Mucosa of descending colon (tissue), 3 donors: ENCODE measurements at regions not wholly inside any gene's neighbourhood (a gene's known extent, or its start where the extent isn't known, plus 50 kb on each side); places are given as distances from the start of the nearest gene placed in this dataset.
"Not testable (repeated sequence)": the region's sequence is repeated elsewhere in the genome, so short reads cannot be mapped to it uniquely, and the experiment has no call there.

Experiments used
- ATAC-seq: fragments of 200-7000 bp; cut with Tn5 transposase; one replicate; pipeline ENCODE4 v1.9.1; 2020; ENCODE audit warnings: mild to moderate bottlenecking, moderate library complexity
- DNase-seq, 3 donors: peaks; one replicate each; pipeline ENCODE4 v3.0.0-alpha.2; 2020
- H3K36me3 ChIP-seq: fragments of 200-600 bp; one replicate; pipeline ENCODE4 v1.8.0; 2021; ENCODE audit warnings: low read depth, mild to moderate bottlenecking
- H3K4me1 ChIP-seq: fragments of 200-600 bp; one replicate; pipeline ENCODE4 v1.8.0; 2021; ENCODE audit warnings: low read depth, mild to moderate bottlenecking
- H3K4me3 ChIP-seq: fragments of 200-600 bp; one replicate; pipeline ENCODE4 v1.8.0; 2021; ENCODE audit warnings: mild to moderate bottlenecking
- H3K9me3 ChIP-seq: fragments of 200-600 bp; one replicate; pipeline ENCODE4 v1.8.0; 2021; ENCODE audit warnings: mild to moderate bottlenecking
- CTCF ChIP-seq: fragments of 200-600 bp; IDR thresholded peaks from one replicate; pipeline ENCODE4 v1.8.0; 2022; ENCODE audit warnings: antibody characterized with exemption, mild to moderate bottlenecking
- intact Hi-C, 2 donors: fragments of 100-400 bp; cut with DNase I in 1 of 2; cut with micrococcal nuclease in 1 of 2; formaldehyde crosslinking; loops; one replicate each; pipeline versions ENCODE4 v1.11.0 to v1.11.1; 2022; cut with DNase I, micrococcal nuclease
- donor health status: DM: no; HTN: no; CAD: no; lungs with moderate emphysema.
- donor health status: DM: no; HTN: no; CAD: no.
- donor health status: DM: no; HTN: yes; CAD: no.

GRCh38 chr5:101306391-101307137, 403.5 kb upstream of the ST8SIA4 start:
- intact Hi-C loops = no loop called here
- ATAC-seq = peak; percentile 60

GRCh38 chr5:101296477-101296876, 393.4 kb upstream of the ST8SIA4 start:
- no peaks in the 10 kb centered on the region for H3K4me1 ChIP-seq
- ATAC-seq (no peak), DNase-seq (no peak)
- intact Hi-C loops = no loop called here
- H3K4me3 ChIP-seq = no peak overlapping the region
- H3K36me3 ChIP-seq = no peaks in the 10 kb centered on the region
- no peak for TF ChIP-seq CTCF
- H3K9me3 ChIP-seq = no peaks in the 10 kb centered on the region

More at GRCh38 chr5:101306391-101307137, 403.5 kb upstream of the ST8SIA4 start:
- Histone ChIP-seq H3K4me3 (no peak overlapping the region), H3K4me1 (no peaks in the 10 kb centered on the region), H3K36me3 (no peaks in the 10 kb centered on the region), H3K9me3 (no peaks in the 10 kb centered on the region)
- TF ChIP-seq CTCF = no peak
- DNase-seq = no peak

GRCh38 chr5:101292199-101292598, 389.1 kb upstream of the ST8SIA4 start:
- Histone ChIP-seq H3K9me3 (no peaks in the 10 kb centered on the region), H3K36me3 (no peaks in the 10 kb centered on the region), H3K4me1 (no peaks in the 10 kb centered on the region), H3K4me3 (no peak overlapping the region)
- DNase-seq = no peak
- no peak for ATAC-seq
- TF ChIP-seq CTCF = no peak
- intact Hi-C loops = no loop called here

DNA sequence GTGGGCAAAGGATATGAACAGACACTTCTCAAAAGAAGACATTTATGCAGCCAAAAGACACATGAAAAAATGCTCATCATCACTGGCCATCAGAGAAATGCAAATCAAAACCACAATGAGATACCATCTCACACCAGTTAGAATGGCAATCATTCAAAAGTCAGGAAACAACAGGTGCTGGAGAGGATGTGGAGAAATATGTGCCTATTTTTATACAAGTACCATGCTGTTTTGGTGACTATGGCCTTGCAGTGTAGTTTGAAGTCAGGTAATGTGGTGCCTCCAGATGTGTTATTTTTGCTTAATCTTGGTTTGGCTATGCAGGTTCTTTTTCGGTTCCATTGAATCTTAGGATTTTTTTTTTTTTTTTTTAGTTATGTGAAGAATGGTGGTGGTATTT, 387.7 kb upstream of the ST8SIA4 start:
- H3K4me3 ChIP-seq, H3K36me3 ChIP-seq, intact Hi-C loops, DNase-seq, H3K9me3 ChIP-seq, ATAC-seq, H3K4me1 ChIP-seq: not testable (repeated sequence)

- no peaks in the 10 kb centered on the region for H3K4me1 ChIP-seq
- H3K4me3 ChIP-seq = no peak overlapping the region
- H3K36me3 ChIP-seq = no peaks in the 10 kb centered on the region
- H3K9me3 ChIP-seq = no peaks in the 10 kb centered on the region
- DNase-seq (no peak), ATAC-seq (no peak)
- no peak for TF ChIP-seq CTCF
- intact Hi-C loops = no loop called here
Measured at GRCh38 chr5:101288633-101289032, 385.6 kb upstream of the ST8SIA4 start.

- H3K4me1 ChIP-seq = no peaks in the 10 kb centered on the region
- H3K9me3 ChIP-seq = no peaks in the 10 kb centered on the region
- no peak for TF ChIP-seq CTCF
- DNase-seq (no peak), ATAC-seq (no peak)
- no peaks in the 10 kb centered on the region for H3K36me3 ChIP-seq
- intact Hi-C loops = no loop called here
- H3K4me3 ChIP-seq = no peak overlapping the region
Measured at GRCh38 chr5:101284736-101285375, 381.8 kb upstream of the ST8SIA4 start.

DNA sequence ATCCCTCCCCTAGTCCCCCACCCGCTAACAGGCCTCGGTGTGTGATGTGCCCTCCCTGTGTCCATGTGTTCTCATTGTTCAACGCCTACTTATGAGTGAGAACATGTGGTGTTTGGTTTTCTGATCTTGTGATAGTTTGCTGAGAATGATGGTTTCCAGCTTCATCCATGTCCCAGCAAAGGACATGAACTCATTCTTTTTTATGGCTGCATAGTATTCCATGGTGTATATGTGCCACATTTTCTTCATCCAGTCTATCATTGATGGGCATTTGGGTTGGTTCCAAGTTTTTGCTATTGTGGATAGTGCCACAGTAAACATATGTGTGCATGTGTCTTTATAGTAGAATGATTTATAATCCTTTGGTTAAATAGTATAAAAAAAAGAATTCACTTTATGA, 380.9 kb upstream of the ST8SIA4 start:
- H3K9me3 ChIP-seq, intact Hi-C loops, H3K4me1 ChIP-seq, DNase-seq, H3K4me3 ChIP-seq, H3K36me3 ChIP-seq, ATAC-seq: not testable (repeated sequence)
